OCI-LY7 (cell line): ENCODE measurements at regions not wholly inside any gene's neighbourhood (a gene's known extent, or its start where the extent isn't known, plus 50 kb on each side); places are given as distances from the start of the nearest gene placed in this dataset.

Experiments
- CTCF ChIP-seq: fragments of 200-600 bp; sonication (generic); conservative IDR thresholded peaks from 2 replicates; pipeline ENCODE4 v1.5.1; 2014; ENCODE audit warnings: mild to moderate bottlenecking, antibody characterized with exemption, low read length, moderate library complexity, mixed read lengths
- EZH2phosphoT487 ChIP-seq: fragments of 200-600 bp; sonication (generic); IDR thresholded peaks from 2 replicates; pipeline ENCODE4 v1.6.1; 2018; ENCODE audit warnings: low read depth, borderline replicate concordance, mild to moderate bottlenecking, mixed run types, antibody characterized with exemption, low read length, moderate library complexity, mixed read lengths

- TF ChIP-seq CTCF (no peak), EZH2phosphoT487 (no peak)
Observed at GRCh38 chr17:79242873-79243602, 168.4 kb downstream of the ENGASE start.
